ENCODE measurements at regions not wholly inside any gene's neighbourhood (a gene's known extent, or its start where the extent isn't known, plus 50 kb on each side); places are given as distances from the start of the nearest gene placed in this dataset.

- no peak for TF ChIP-seq RFX5 (IDR thresholded peaks at IDR 0.05; ENCODE audit: borderline replicate concordance, low read depth, low read length)
- no peak for TF ChIP-seq SP1 (IDR thresholded peaks at IDR 0.05; ENCODE audit: low read depth, low read length)
- no peak for TF ChIP-seq TCF12 (IDR thresholded peaks at IDR 0.05; ENCODE audit: low read depth, low read length)
Measured at GRCh38 chr6:84425971-84426705, 198.7 kb upstream of the CEP162 start (continued).

Measured in H1 (cell line).